Progenitor cell of endocrine pancreas (in vitro differentiated cells): ENCODE measurements at regions not wholly inside any gene's neighbourhood (a gene's known extent, or its start where the extent isn't known, plus 50 kb on each side); places are given as distances from the start of the nearest gene placed in this dataset.

Experiments used
- DNase-seq: peaks from one replicate; pipeline ENCODE4 v3.0.0; 2021; ENCODE audit warnings: low spot score; ENCODE audit not compliant: unreplicated experiment
- H3K27ac Mint-ChIP-seq: 2 replicates; pipeline ENCODE4 v1.8.0; 2021; ENCODE audit warnings: mild to moderate bottlenecking, moderate library complexity, mixed read lengths
- H3K27me3 Mint-ChIP-seq: 2 replicates; pipeline ENCODE4 v1.8.0; 2021; ENCODE audit warnings: mixed read lengths
- H3K36me3 Mint-ChIP-seq: 2 replicates; pipeline ENCODE4 v1.8.0; 2022; ENCODE audit warnings: mixed read lengths; ENCODE audit not compliant: insufficient read depth
- H3K4me1 Mint-ChIP-seq: 2 replicates; pipeline ENCODE4 v1.8.0; 2021; ENCODE audit warnings: low read depth, mixed read lengths
- H3K4me3 Mint-ChIP-seq: 2 replicates; pipeline ENCODE4 v1.8.0; 2021; ENCODE audit warnings: low read depth, mild to moderate bottlenecking, moderate library complexity, mixed read lengths
- H3K9me3 Mint-ChIP-seq: 2 replicates; pipeline ENCODE4 v1.8.0; 2021; ENCODE audit warnings: low read depth, mixed read lengths
- TF ChIP-seq, protein P1 (sequence below): fragments of 200-600 bp; sonication (generic); IDR thresholded peaks from one replicate; pipeline ENCODE4 v1.5.0; 2021; ENCODE audit warnings: antibody characterized with exemption, mild to moderate bottlenecking; ENCODE audit not compliant: unreplicated experiment

DNA sequence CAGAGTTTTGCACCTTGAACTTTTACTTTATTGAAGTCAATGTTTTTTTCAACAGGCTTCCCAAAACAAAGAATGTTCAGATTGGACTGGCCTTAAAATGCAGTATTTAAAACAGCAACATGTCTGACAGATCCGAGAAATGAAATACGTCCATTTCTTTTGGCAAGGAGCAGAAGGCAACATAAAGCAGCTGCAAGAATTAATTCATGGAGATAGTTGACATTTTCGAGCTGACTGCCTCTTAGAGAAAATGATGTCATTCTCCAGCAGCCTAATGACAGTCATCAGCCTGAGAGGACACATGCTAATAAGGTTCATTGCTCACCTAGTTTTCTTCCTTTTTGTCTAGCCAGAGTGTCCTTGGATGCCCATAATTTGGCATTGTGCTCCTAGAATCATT is 232.2 kb upstream of the SEMA6A start:
- no peaks in the 10 kb centered on the region for H3K27me3 Mint-ChIP-seq
- H3K4me1 Mint-ChIP-seq, result peaks cover 3% of the 10 kb centered on the region
- H3K4me3 Mint-ChIP-seq, result no peak overlapping the region
- DNase-seq, result no peak
- H3K9me3 Mint-ChIP-seq, result no peaks in the 10 kb centered on the region
- TF ChIP-seq, protein P1, sequence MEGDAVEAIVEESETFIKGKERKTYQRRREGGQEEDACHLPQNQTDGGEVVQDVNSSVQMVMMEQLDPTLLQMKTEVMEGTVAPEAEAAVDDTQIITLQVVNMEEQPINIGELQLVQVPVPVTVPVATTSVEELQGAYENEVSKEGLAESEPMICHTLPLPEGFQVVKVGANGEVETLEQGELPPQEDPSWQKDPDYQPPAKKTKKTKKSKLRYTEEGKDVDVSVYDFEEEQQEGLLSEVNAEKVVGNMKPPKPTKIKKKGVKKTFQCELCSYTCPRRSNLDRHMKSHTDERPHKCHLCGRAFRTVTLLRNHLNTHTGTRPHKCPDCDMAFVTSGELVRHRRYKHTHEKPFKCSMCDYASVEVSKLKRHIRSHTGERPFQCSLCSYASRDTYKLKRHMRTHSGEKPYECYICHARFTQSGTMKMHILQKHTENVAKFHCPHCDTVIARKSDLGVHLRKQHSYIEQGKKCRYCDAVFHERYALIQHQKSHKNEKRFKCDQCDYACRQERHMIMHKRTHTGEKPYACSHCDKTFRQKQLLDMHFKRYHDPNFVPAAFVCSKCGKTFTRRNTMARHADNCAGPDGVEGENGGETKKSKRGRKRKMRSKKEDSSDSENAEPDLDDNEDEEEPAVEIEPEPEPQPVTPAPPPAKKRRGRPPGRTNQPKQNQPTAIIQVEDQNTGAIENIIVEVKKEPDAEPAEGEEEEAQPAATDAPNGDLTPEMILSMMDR, result no peak
- no peak overlapping the region for H3K27ac Mint-ChIP-seq
- H3K36me3 Mint-ChIP-seq, result no peaks in the 10 kb centered on the region

DNA sequence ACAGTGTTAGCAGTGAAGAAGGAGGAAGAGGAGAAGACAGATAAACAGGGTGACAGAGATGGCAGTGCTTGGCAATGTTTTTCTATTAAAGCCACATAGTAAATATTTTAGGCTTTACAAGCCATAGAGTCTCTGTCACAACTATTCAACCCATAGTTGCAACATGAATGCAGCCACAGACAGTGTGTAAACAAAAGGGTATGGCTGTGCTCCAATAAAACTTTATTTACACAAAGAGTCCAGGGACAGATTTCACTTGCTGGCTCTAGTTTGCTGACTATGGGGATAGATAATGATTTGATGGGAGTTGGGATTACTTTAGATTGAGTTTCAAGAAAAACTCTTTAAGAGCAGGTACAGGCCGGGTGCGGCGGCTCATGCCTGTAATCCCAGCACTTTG is 224.8 kb upstream of the SEMA6A start:
- Mint-ChIP-seq H3K27me3 (peaks cover 2% of the 10 kb centered on the region), H3K4me3 (no peak overlapping the region), H3K4me1 (no peaks in the 10 kb centered on the region), H3K27ac (no peak overlapping the region), H3K9me3 (peaks cover 5% of the 10 kb centered on the region), H3K36me3 (no peaks in the 10 kb centered on the region)
- no peak for DNase-seq
- TF ChIP-seq, protein P1, result no peak

DNA sequence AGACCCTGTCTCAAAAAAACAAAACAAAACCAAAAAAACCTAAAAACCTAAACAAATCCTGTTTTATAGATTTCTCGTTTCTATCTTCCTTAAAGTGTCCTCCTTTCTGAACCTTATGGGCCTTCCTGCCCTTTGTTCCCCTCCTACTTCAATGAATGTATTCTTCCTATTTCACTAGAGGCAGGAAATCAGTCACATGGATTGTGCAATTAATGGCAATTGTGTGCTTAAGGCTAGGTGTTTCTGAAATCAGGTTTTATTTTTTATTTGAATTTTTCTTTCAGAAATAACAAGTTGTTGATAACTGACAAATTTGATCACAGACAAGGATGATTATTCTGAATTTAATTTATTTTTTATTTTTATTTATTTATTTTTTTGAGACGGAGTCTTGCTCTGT is 220.6 kb upstream of the SEMA6A start:
- H3K27ac Mint-ChIP-seq, result no peak overlapping the region
- H3K9me3 Mint-ChIP-seq, result peaks cover 8% of the 10 kb centered on the region
- H3K4me1 Mint-ChIP-seq, result no peaks in the 10 kb centered on the region
- TF ChIP-seq, protein P1, result no peak
- H3K36me3 Mint-ChIP-seq, result no peaks in the 10 kb centered on the region
- peaks cover 2% of the 10 kb centered on the region for H3K27me3 Mint-ChIP-seq
- no peak overlapping the region for H3K4me3 Mint-ChIP-seq
- no peak for DNase-seq

DNA sequence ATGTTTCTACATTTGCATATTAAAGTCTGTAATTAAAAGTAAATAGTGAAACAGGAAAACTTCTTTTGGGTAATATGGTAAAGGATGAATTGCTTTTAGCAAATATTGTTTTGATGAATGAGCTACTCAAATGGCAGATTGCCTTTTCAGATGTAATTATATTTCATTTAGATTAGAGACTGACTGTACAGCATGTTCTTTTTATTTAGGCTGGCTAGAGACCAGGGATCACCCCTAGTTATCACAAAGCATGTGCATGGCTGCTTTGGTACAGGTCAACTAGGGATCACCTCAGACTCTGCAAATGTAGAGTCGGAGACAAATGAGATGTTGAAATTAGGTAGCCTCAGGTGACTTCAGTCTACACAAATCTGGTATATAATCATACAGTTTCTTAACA is 214.9 kb upstream of the SEMA6A start:
- Mint-ChIP-seq H3K4me1 (no peaks in the 10 kb centered on the region), H3K36me3 (no peaks in the 10 kb centered on the region), H3K27ac (no peak overlapping the region), H3K4me3 (no peak overlapping the region), H3K27me3 (no peaks in the 10 kb centered on the region), H3K9me3 (peaks cover 10% of the 10 kb centered on the region)
- TF ChIP-seq, protein P1, result no peak
- DNase-seq, result no peak

DNA sequence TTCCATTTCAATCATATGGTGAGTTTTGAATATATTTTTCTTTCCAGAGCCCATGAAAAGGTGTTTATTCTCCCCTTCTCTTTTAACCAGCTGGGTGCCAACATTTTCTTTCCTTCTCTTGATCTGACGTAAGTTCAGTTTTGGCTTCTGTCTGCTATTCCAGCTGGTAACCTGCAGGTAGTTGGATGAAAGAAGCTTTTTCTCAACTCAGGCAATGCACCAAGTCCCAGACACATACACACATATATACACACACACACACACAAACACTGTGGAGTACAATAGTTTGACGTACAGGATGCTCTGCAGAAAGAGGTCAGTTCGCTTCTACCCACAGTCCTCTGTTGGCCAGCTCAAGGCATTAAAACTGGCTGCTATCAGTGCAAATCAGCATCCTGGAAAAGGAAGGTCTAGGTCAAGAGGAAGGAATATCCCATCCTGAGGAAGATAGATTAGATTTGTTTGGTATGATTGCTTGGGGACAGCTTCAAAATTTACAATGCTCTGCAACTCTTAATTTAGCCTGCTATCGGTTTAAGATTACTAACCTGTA is 214.3 kb upstream of the SEMA6A start:
- H3K27ac Mint-ChIP-seq, result no peak overlapping the region
- TF ChIP-seq, protein P1, result no peak
- no peaks in the 10 kb centered on the region for H3K4me1 Mint-ChIP-seq
- no peak overlapping the region for H3K4me3 Mint-ChIP-seq
- no peaks in the 10 kb centered on the region for H3K36me3 Mint-ChIP-seq
- peaks cover 10% of the 10 kb centered on the region for H3K9me3 Mint-ChIP-seq
- H3K27me3 Mint-ChIP-seq, result no peaks in the 10 kb centered on the region
- no peak for DNase-seq
